A549 (cell line): ENCODE measurements at regions not wholly inside any gene's neighbourhood (a gene's known extent, or its start where the extent isn't known, plus 50 kb on each side); places are given as distances from the start of the nearest gene placed in this dataset.

Experiments
- ATAC-seq, 2 experiments: fragments of 200-7000 bp in 1 of 2; fragments of >200 bp in 1 of 2; cut with Nextera tagmentation in 1 of 2; cut with Tn5 transposase in 1 of 2; 3 replicates each; pipeline versions ENCODE4 v1.8.0 to v1.9.1; 2018 to 2020; ENCODE audit warnings: mild to moderate bottlenecking in 1 of 2, moderate library complexity in 1 of 2
- CTCF ChIA-PET: fragments of 300-600 bp; sonication (Branson Sonifier 250); formaldehyde crosslinking; extraction: SDS; loops from one replicate; lab custom pipeline; 2021; ENCODE audit warnings: antibody characterized with exemption, inconsistent platforms; lab: Yijun Ruan, JAX
- POLR2A ChIA-PET: fragments of 350-600 bp; formaldehyde crosslinking; extraction: SDS; loops from one replicate; lab custom pipeline; 2021; ENCODE audit warnings: antibody characterized with exemption, inconsistent platforms; lab: Yijun Ruan, JAX
- DNase-seq, 2 experiments: peaks; one replicate each; pipeline versions ENCODE4 v3.0.0 to v3.0.0-alpha.2; 2011 to 2016; ENCODE audit warnings: low read depth in 1 of 2, low spot score in 1 of 2
- FAIRE-seq: peaks from 2 replicates; lab custom pipeline; 2011; peaks lifted over from hg19 to GRCh38; lab: Jason Lieb, UNC
- H3K27ac ChIP-seq, 2 experiments: fragments of >200 bp; sonication (Bioruptor Twin); formaldehyde crosslinking; 3 replicates each; pipeline ENCODE4 v1.5.1; 2016 to 2017
- H3K4me1 ChIP-seq: fragments of >200 bp; sonication (Bioruptor Twin); formaldehyde crosslinking; 3 replicates; pipeline ENCODE4 v1.6.1; 2016
- H3K4me2 ChIP-seq: fragments of >200 bp; sonication (Bioruptor Twin); formaldehyde crosslinking; 3 replicates; pipeline ENCODE4 v1.6.1; 2016
- H3K4me3 ChIP-seq: fragments of >200 bp; sonication (Bioruptor Twin); formaldehyde crosslinking; 3 replicates; pipeline ENCODE4 v1.5.1; 2016
- H3K9me3 ChIP-seq: fragments of >200 bp; sonication (Bioruptor Twin); formaldehyde crosslinking; 3 replicates; pipeline ENCODE4 v1.6.1; 2016
- BCL3 ChIP-seq: fragments of >200 bp; sonication (Bioruptor Twin); formaldehyde crosslinking; IDR thresholded peaks from 3 replicates; pipeline ENCODE4 v1.6.1; 2016
- BHLHE40 ChIP-seq: IDR thresholded peaks from 2 replicates; pipeline ENCODE4 v1.6.1; 2012; ENCODE audit warnings: low read depth, low read length, inconsistent platforms
- CBX2 ChIP-seq: fragments of 200-600 bp; sonication (generic); IDR thresholded peaks from 2 replicates; pipeline ENCODE4 v1.6.1; 2016; ENCODE audit warnings: low read depth, mild to moderate bottlenecking, borderline replicate concordance
- CBX8 ChIP-seq: fragments of 200-600 bp; sonication (generic); IDR thresholded peaks from 2 replicates; pipeline ENCODE4 v1.6.1; 2016
- CEBPB ChIP-seq, 2 experiments: fragments of >200 bp in 1 of 2; sonication (Bioruptor Twin) in 1 of 2; formaldehyde crosslinking in 1 of 2; IDR thresholded peaks; 2 replicates each; pipeline ENCODE4 v1.6.1; 2012 to 2016
- E2F6 ChIP-seq: IDR thresholded peaks from 2 replicates; pipeline ENCODE4 v1.6.1; 2012; ENCODE audit warnings: low read depth, borderline replicate concordance
- EHMT2 ChIP-seq: fragments of 200-600 bp; sonication (generic); IDR thresholded peaks from 2 replicates; pipeline ENCODE4 v1.6.1; 2016; ENCODE audit warnings: antibody characterized with exemption, low read depth, mild to moderate bottlenecking, moderate library complexity
- FOSB ChIP-seq: fragments of 250-450 bp; sonication (Bioruptor Pico); IDR thresholded peaks from 2 replicates; pipeline ENCODE4 v1.5.0; 2020; ENCODE audit warnings: mild to moderate bottlenecking, moderate library complexity
- FOSL2 ChIP-seq, 2 experiments: fragments of 450-650 bp in 1 of 2; fragments of >200 bp in 1 of 2; sonication (Bioruptor Twin) in 1 of 2; formaldehyde crosslinking; IDR thresholded peaks; 2 replicates each; pipeline versions ENCODE4 v1.5.0 to v1.6.1; 2016 to 2020; ENCODE audit warnings: mild to moderate bottlenecking in 1 of 2, moderate library complexity in 1 of 2
- HOXB5 ChIP-seq: fragments of 250-450 bp; sonication (Bioruptor Pico); IDR thresholded peaks from 2 replicates; pipeline ENCODE4 v1.5.0; 2020; ENCODE audit warnings: mild to moderate bottlenecking, moderate library complexity
- JUNB ChIP-seq: fragments of >200 bp; sonication (Bioruptor Twin); formaldehyde crosslinking; IDR thresholded peaks from 2 replicates; pipeline ENCODE4 v1.6.1; 2016
- MAX ChIP-seq: IDR thresholded peaks from 2 replicates; pipeline ENCODE4 v1.6.1; 2012
- MYC ChIP-seq: IDR thresholded peaks from 2 replicates; pipeline ENCODE4 v1.6.1; 2012; ENCODE audit warnings: mild to moderate bottlenecking, inconsistent platforms, low read length, improper control_type of control experiment, borderline replicate concordance
- NPAS2 ChIP-seq: fragments of 250-450 bp; sonication (Bioruptor Pico); IDR thresholded peaks from 2 replicates; pipeline ENCODE4 v1.8.0; 2022; ENCODE audit warnings: mild to moderate bottlenecking, moderate library complexity, borderline replicate concordance
- NR3C1 ChIP-seq: fragments of >200 bp; sonication (Bioruptor Twin); formaldehyde crosslinking; IDR thresholded peaks from 3 replicates; pipeline ENCODE4 v1.6.1; 2017
- POLR2AphosphoS2 ChIP-seq: conservative IDR thresholded peaks from 2 replicates; pipeline ENCODE4 v1.6.1; 2012; ENCODE audit warnings: low read length, improper control_type of control experiment, inconsistent platforms
- RCOR1 ChIP-seq: fragments of 150-350 bp; IDR thresholded peaks from 2 replicates; pipeline ENCODE4 v1.6.1; 2014; ENCODE audit warnings: antibody characterized with exemption, low read length, low read depth
- RNF2 ChIP-seq: fragments of 200-600 bp; sonication (generic); IDR thresholded peaks from 2 replicates; pipeline ENCODE4 v1.6.1; 2016; ENCODE audit warnings: low read depth, mild to moderate bottlenecking, antibody characterized with exemption, moderate library complexity, borderline replicate concordance
- SREBF2 ChIP-seq: fragments of 450-650 bp; IDR thresholded peaks from 2 replicates; pipeline ENCODE4 v1.6.1; 2014; ENCODE audit warnings: mild to moderate bottlenecking, moderate library complexity
- TP53 ChIP-seq: fragments of 250-450 bp; sonication (Bioruptor Pico); IDR thresholded peaks from 2 replicates; pipeline ENCODE4 v1.5.0; 2021; ENCODE audit warnings: mild to moderate bottlenecking, moderate library complexity
- USF2 ChIP-seq: fragments of 450-650 bp; IDR thresholded peaks from 2 replicates; pipeline ENCODE4 v1.6.1; 2014; ENCODE audit warnings: antibody characterized with exemption
- ZNF302 ChIP-seq: fragments of 250-450 bp; sonication (Bioruptor Pico); IDR thresholded peaks from 2 replicates; pipeline ENCODE4 v1.9.0; 2021; ENCODE audit warnings: inconsistent platforms, mild to moderate bottlenecking, moderate library complexity
- ZSCAN20 ChIP-seq: fragments of 250-450 bp; sonication (Bioruptor Pico); IDR thresholded peaks from 2 replicates; pipeline ENCODE4 v1.8.0; 2022; ENCODE audit warnings: mild to moderate bottlenecking, moderate library complexity
- whole genome bisulfite sequencing: methylation state at CpG from one replicate; pipeline ENCODE4 v1.1.6; 2017; ENCODE audit errors: missing lambda C conversion rate; 5-methylcytosine and 5-hydroxymethylcytosine counted together

GRCh38 chr6:19664050-19664449 is 173.1 kb upstream of the ID4 start:
- ATAC-seq: no peak
- CTCF ChIA-PET: no interaction called here

GRCh38 chr6:19664878-19665612 is 172.1 kb upstream of the ID4 start:
- POLR2A ChIA-PET: no interaction called here
- 89% methylated on average over 2 of the region's 2 CpGs for WGBS
- FAIRE-seq: no peak
- no peak for TF ChIP-seq BCL3
- TF ChIP-seq FOSL2 (IDR thresholded peaks at IDR 0.05): no peak
- TF ChIP-seq FOSL2 (CRISPR knock-in tag; IDR thresholded peaks at IDR 0.05): no peak
- TF ChIP-seq ZNF302 (CRISPR knock-in tag): no peak
- no peak for TF ChIP-seq RCOR1
- TF ChIP-seq MYC: no peak
- no peak for TF ChIP-seq RNF2
- TF ChIP-seq HOXB5 (CRISPR knock-in tag): no peak
- TF ChIP-seq CBX8: no peak
- no peak for TF ChIP-seq FOSB
- TF ChIP-seq SREBF2: no peak
- no peak for TF ChIP-seq CBX2
- no peak for TF ChIP-seq JUNB
- TF ChIP-seq E2F6: no peak
- TF ChIP-seq BHLHE40: no peak
- TF ChIP-seq MAX: no peak
- TF ChIP-seq USF2: no peak
- no peak for TF ChIP-seq POLR2AphosphoS2
- ATAC-seq: no peak
- CTCF ChIA-PET: no interaction called here
- no peak overlapping the region for H3K27ac ChIP-seq
- H3K4me3 ChIP-seq: no peak overlapping the region
- peaks cover 14% of the 10 kb centered on the region; the same call in 2 of the 3 replicates for H3K4me1 ChIP-seq
- no peak overlapping the region for H3K4me2 ChIP-seq
- no peak for DNase-seq
- H3K9me3 ChIP-seq: no peaks in the 10 kb centered on the region

More at GRCh38 chr6:19664050-19664449, 173.1 kb upstream of the ID4 start:
- Histone ChIP-seq H3K4me1 (peaks cover 6% of the 10 kb centered on the region; the same call in 2 of the 3 replicates), H3K4me2 (no peak overlapping the region), H3K4me3 (no peak overlapping the region), H3K27ac (no peak overlapping the region), H3K9me3 (no peaks in the 10 kb centered on the region)
- WGBS: 67% methylated on average over 7 of the region's 7 CpGs
- DNase-seq (no peak), FAIRE-seq (no peak)
- POLR2A ChIA-PET: no interaction called here
- TF ChIP-seq TP53 (CRISPR knock-in tag) (no peak), NPAS2 (no peak), NR3C1 (no peak), ZSCAN20 (no peak), CEBPB (IDR thresholded peaks at IDR 0.05) (no peak), FOSL2 (IDR thresholded peaks at IDR 0.05) (no peak), FOSL2 (CRISPR knock-in tag; IDR thresholded peaks at IDR 0.05) (no peak), USF2 (no peak), EHMT2 (no peak), POLR2AphosphoS2 (no peak)
